ENCODE measurements at regions not wholly inside any gene's neighbourhood (a gene's known extent, or its start where the extent isn't known, plus 50 kb on each side); places are given as distances from the start of the nearest gene placed in this dataset.
A peak's percentile ranks its signal among the peaks of the same experiment; 100 is the strongest.
"Not testable (repeated sequence)": the region's sequence is repeated elsewhere in the genome, so short reads cannot be mapped to it uniquely, and the experiment has no call there.

GRCh38 chr12:31804185-31804504 is 75.3 kb upstream of the AMN1 start:
- no peak for DNase-seq (ENCODE audit: low read depth in 1 of 2, low spot score in 1 of 2)
- in situ Hi-C loops (cut with HindIII; ENCODE audit: low pct_unique_long_range_greater_than_20kb, low sequenced_read_pairs) = no loop called here
- TF ChIP-seq JUND (IDR thresholded peaks at IDR 0.05; ENCODE audit: low read depth) = no peak

GRCh38 chr12:31803306-31804184 is 74.7 kb upstream of the AMN1 start:
- DNase-seq (ENCODE audit: low read depth in 1 of 2, low spot score in 1 of 2) = peak in 1 of 2 experiments; percentile 32
- in situ Hi-C loops (cut with HindIII; ENCODE audit: low pct_unique_long_range_greater_than_20kb, low sequenced_read_pairs) = no loop called here
- TF ChIP-seq JUND (IDR thresholded peaks at IDR 0.05; ENCODE audit: low read depth) = no peak

GRCh38 chr12:31801872-31802271 is 73.1 kb upstream of the AMN1 start:
- in situ Hi-C loops (cut with HindIII; ENCODE audit: low pct_unique_long_range_greater_than_20kb, low sequenced_read_pairs) = no loop called here
- TF ChIP-seq JUND (IDR thresholded peaks at IDR 0.05; ENCODE audit: low read depth) = no peak
- DNase-seq (ENCODE audit: low read depth in 1 of 2, low spot score in 1 of 2) = no peak

DNA sequence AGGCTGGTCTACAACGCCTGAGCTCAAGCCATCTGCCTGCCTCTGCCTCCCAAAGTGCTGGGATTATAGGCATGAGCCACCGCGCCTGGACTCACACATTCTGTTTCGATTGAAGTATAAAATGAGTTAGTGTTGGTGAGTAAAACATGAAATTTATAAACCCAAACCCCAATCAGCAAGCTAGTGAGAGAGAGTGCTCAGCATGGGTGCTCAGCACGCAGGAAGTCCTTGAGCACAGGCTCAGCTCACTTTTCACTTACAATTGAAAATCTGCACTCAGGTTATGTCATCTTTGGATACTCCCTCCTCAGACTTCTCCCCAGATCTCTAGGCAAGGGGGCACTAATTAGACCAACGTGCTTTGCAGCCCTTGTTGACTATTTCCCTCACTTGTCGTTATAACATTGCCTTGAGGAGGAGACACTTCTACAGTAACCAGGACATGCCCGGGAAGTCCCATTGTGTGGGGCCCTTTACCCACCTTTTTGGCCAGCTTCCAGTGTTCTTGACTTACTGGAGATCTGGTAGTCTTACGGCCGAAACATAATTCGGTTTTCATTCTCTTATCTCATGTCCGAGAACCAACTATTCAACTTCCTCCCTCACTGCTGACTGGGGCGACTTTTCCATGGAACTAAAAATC is 68.5 kb upstream of the AMN1 start:
- in situ Hi-C loops (cut with HindIII; ENCODE audit: low pct_unique_long_range_greater_than_20kb, low sequenced_read_pairs) = no loop called here
- TF ChIP-seq JUND (IDR thresholded peaks at IDR 0.05; ENCODE audit: low read depth) = no peak
- no peak for DNase-seq (ENCODE audit: low read depth in 1 of 2, low spot score in 1 of 2)

GRCh38 chr12:31796270-31796951 is 67.6 kb upstream of the AMN1 start:
- DNase-seq (ENCODE audit: low read depth in 1 of 2, low spot score in 1 of 2) = no peak
- TF ChIP-seq JUND (IDR thresholded peaks at IDR 0.05; ENCODE audit: low read depth) = no peak
- in situ Hi-C loops (cut with HindIII; ENCODE audit: low pct_unique_long_range_greater_than_20kb, low sequenced_read_pairs) = no loop called here

- DNase-seq (ENCODE audit: low read depth in 1 of 2, low spot score in 1 of 2) = no peak
- in situ Hi-C loops (cut with HindIII; ENCODE audit: low pct_unique_long_range_greater_than_20kb, low sequenced_read_pairs) = no loop called here
- TF ChIP-seq JUND (IDR thresholded peaks at IDR 0.05; ENCODE audit: low read depth) = no peak
Measured at GRCh38 chr12:31794745-31795144, 65.9 kb upstream of the AMN1 start.

GRCh38 chr12:31791265-31791664 is 62.4 kb upstream of the AMN1 start:
- in situ Hi-C loops (cut with HindIII; ENCODE audit: low pct_unique_long_range_greater_than_20kb, low sequenced_read_pairs); DNase-seq (ENCODE audit: low read depth in 1 of 2, low spot score in 1 of 2): not testable (repeated sequence)

DNA sequence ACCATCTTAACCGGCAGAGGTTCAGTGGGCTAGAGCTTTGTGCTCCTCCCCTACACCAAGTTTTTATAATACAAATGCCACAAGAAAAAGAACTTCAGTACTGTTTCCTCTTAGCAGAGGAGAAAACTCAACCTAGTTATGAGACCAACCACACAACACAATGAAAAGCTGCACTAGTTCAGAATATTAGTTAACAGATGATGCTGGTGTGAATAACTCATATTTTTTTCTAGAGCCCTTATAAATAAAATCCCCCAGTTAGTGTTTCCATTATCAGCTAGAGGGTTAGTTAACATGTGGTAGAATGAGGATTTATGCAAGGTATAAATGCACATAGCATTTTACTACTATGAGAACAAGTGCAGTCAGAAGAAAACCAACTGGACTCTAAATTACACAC is 61.9 kb upstream of the AMN1 start:
- no peak for DNase-seq (ENCODE audit: low read depth in 1 of 2, low spot score in 1 of 2)
- in situ Hi-C loops (cut with HindIII; ENCODE audit: low pct_unique_long_range_greater_than_20kb, low sequenced_read_pairs) = no loop called here

GRCh38 chr12:31785318-31785717 is 56.5 kb upstream of the AMN1 start:
- DNase-seq (ENCODE audit: low read depth in 1 of 2, low spot score in 1 of 2) = no peak
- TF ChIP-seq JUND (IDR thresholded peaks at IDR 0.05; ENCODE audit: low read depth) = no peak
- in situ Hi-C loops (cut with HindIII; ENCODE audit: low pct_unique_long_range_greater_than_20kb, low sequenced_read_pairs) = no loop called here

More for the DNA sequence above, 61.9 kb upstream of the AMN1 start:
- TF ChIP-seq JUND (IDR thresholded peaks at IDR 0.05; ENCODE audit: low read depth) = no peak

- no peak for DNase-seq (ENCODE audit: low read depth in 1 of 2, low spot score in 1 of 2)
- TF ChIP-seq JUND (IDR thresholded peaks at IDR 0.05; ENCODE audit: low read depth) = no peak
- in situ Hi-C loops (cut with HindIII; ENCODE audit: low pct_unique_long_range_greater_than_20kb, low sequenced_read_pairs) = no loop called here
Measured at GRCh38 chr12:31783996-31784645, 55.3 kb upstream of the AMN1 start.

DNA sequence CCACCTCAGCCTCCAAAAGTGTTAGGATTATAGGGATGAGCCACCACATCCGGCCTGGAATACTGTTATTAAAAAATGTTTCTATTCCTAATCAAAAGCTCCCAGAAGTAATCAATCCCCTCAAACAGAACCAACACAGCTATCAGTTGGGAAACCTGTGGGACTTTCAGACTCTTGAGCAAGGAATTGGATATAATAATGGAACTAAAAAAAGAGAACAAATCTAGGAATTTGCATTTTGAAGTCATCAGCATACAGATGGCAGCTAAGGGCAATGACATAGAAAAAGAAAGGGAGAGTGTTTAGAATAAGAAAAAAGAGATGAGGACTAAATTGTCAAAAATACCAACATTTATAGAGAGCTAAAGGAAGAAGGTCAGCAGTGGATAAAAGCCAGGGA is 54.7 kb upstream of the AMN1 start:
- DNase-seq (ENCODE audit: low read depth in 1 of 2, low spot score in 1 of 2) = no peak
- in situ Hi-C loops (cut with HindIII; ENCODE audit: low pct_unique_long_range_greater_than_20kb, low sequenced_read_pairs) = no loop called here
- no peak for TF ChIP-seq JUND (IDR thresholded peaks at IDR 0.05; ENCODE audit: low read depth)

DNA sequence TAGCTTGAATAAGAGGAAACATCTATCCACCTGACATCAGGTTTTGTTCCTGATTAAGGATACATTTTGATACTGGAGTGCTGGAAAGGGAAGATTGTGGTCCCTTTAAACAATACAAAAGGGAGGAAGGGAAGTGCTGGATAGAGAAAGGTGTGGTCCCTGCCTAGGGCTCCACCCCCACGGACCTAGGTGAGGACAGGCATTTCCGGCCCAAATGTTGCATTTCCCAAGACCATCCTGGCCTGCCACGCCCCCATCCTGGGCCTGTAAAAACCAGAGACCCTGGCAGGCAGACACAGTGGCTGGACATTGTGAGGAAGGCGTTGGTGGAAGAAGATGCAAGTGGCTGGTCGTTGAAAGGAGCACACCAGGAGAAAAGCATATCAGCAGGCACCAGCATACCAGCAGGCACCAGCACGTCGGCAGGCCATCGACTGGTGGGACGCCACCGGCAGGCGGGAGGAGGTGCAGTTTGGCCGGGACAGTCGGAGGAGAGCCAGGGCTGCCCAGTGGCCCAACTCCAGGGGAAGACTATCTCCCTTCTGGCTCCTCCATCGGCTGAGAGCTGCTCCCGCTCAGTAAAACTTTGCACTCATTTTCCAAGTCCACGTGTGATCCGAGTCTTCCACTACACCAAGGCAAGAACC is 53.2 kb upstream of the AMN1 start:
- in situ Hi-C loops (cut with HindIII; ENCODE audit: low pct_unique_long_range_greater_than_20kb, low sequenced_read_pairs) = no loop called here
- TF ChIP-seq JUND (IDR thresholded peaks at IDR 0.05; ENCODE audit: low read depth) = no peak
- DNase-seq (ENCODE audit: low read depth in 1 of 2, low spot score in 1 of 2) = no peak

All from T47D (cell line).